Neural crest cell (in vitro differentiated cells): ENCODE measurements at regions not wholly inside any gene's neighbourhood (a gene's known extent, or its start where the extent isn't known, plus 50 kb on each side); places are given as distances from the start of the nearest gene placed in this dataset.
"Not testable (repeated sequence)": the region's sequence is repeated elsewhere in the genome, so short reads cannot be mapped to it uniquely, and the experiment has no call there.

Experiments used
- DNase-seq: peaks from one replicate; pipeline ENCODE4 v3.0.0; 2021; ENCODE audit warnings: low read depth, mixed read lengths, low spot score
- H3K27ac Mint-ChIP-seq: one replicate; pipeline ENCODE4 v1.8.0; 2021; ENCODE audit warnings: mild to moderate bottlenecking, mixed read lengths; ENCODE audit not compliant: unreplicated experiment
- H3K27me3 Mint-ChIP-seq: 2 replicates; pipeline ENCODE4 v1.8.0; 2021; ENCODE audit warnings: low read depth, mild to moderate bottlenecking, mixed read lengths
- H3K36me3 Mint-ChIP-seq: 2 replicates; pipeline ENCODE4 v1.8.0; 2021; ENCODE audit warnings: low read depth, mild to moderate bottlenecking, mixed read lengths
- H3K4me1 Mint-ChIP-seq: 2 replicates; pipeline ENCODE4 v1.8.0; 2021; ENCODE audit warnings: mixed read lengths
- H3K4me3 Mint-ChIP-seq: one replicate; pipeline ENCODE4 v1.8.0; 2021; ENCODE audit warnings: mild to moderate bottlenecking, mixed read lengths
- H3K9me3 Mint-ChIP-seq: 2 replicates; pipeline ENCODE4 v1.8.0; 2021; ENCODE audit warnings: mixed read lengths
- TF ChIP-seq, protein P1 (sequence below): fragments of 200-600 bp; sonication (generic); conservative IDR thresholded peaks from 2 replicates; pipeline ENCODE4 v1.5.0; 2021; ENCODE audit warnings: antibody characterized with exemption, mild to moderate bottlenecking

DNA sequence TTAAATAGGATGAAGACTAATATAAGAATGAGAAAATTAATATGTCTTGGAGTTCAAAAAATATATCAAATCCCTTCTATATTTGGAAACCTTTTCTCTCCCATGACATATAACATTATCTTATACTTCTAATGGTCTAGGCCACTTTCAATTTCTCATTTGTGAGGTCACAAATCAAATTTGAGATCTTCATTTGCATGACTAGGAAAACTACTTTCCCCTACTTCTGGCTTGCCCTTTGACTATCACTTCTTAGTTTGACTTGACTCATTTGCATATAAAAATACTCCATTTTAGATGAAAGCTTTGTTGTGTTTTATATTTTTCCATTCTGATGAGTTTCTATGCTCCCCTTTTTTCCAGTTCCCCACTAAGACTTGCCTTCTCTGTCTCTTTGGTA, 598.6 kb upstream of the TBL1XR1 start:
- Mint-ChIP-seq H3K27me3 (no peaks in the 10 kb centered on the region), H3K9me3 (no peaks in the 10 kb centered on the region), H3K4me3 (no peak overlapping the region), H3K36me3 (no peaks in the 10 kb centered on the region), H3K4me1 (peaks cover 20% of the 10 kb centered on the region), H3K27ac (no peak overlapping the region)
- DNase-seq = no peak
- TF ChIP-seq, protein P1, sequence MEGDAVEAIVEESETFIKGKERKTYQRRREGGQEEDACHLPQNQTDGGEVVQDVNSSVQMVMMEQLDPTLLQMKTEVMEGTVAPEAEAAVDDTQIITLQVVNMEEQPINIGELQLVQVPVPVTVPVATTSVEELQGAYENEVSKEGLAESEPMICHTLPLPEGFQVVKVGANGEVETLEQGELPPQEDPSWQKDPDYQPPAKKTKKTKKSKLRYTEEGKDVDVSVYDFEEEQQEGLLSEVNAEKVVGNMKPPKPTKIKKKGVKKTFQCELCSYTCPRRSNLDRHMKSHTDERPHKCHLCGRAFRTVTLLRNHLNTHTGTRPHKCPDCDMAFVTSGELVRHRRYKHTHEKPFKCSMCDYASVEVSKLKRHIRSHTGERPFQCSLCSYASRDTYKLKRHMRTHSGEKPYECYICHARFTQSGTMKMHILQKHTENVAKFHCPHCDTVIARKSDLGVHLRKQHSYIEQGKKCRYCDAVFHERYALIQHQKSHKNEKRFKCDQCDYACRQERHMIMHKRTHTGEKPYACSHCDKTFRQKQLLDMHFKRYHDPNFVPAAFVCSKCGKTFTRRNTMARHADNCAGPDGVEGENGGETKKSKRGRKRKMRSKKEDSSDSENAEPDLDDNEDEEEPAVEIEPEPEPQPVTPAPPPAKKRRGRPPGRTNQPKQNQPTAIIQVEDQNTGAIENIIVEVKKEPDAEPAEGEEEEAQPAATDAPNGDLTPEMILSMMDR = no peak

DNA sequence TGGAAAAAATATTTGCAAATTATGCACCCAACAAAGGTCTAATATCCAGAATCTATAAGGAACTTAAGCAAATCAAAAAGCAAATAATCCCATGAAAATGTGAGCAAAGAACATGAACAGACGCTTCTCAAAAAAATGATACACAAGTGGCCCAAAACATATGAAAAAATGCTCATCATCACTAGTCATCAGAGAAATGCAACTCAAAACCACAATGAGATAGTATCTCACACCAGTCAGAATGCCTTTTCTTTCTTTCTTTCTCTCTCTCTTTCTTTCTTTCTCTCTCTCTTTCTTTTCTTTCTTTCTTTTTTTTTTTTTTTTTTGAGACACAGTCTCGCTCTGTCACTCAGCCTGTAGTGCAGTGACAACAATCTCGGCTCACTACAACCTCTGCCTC, 602.9 kb upstream of the TBL1XR1 start:
- H3K27ac Mint-ChIP-seq, H3K27me3 Mint-ChIP-seq, H3K9me3 Mint-ChIP-seq, H3K4me3 Mint-ChIP-seq, DNase-seq, H3K36me3 Mint-ChIP-seq: not testable (repeated sequence)
- H3K4me1 Mint-ChIP-seq = peaks cover 23% of the 10 kb centered on the region

DNA sequence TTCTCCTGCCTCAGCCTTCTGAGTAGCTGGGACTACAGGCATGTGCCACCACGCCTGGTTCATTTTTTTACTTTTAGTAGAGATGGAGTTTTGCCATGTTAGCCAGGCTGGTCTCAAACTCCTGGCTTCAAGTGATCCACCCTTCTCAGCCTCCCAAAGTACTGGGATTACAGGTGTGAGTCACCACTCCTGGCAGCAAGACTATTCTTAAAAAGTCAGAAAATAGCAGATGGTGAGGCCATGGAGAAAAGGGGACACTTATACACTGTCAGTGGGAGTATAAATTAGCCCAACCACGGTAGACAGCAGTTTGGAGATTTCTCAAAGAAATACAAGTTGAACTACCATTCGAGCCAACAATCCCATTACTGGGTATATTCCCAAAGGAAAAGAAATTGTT, 603.3 kb upstream of the TBL1XR1 start:
- DNase-seq = no peak
- Mint-ChIP-seq H3K9me3 (no peaks in the 10 kb centered on the region), H3K36me3 (no peaks in the 10 kb centered on the region), H3K27ac (no peak overlapping the region), H3K27me3 (no peaks in the 10 kb centered on the region), H3K4me1 (peaks cover 23% of the 10 kb centered on the region), H3K4me3 (no peak overlapping the region)
- TF ChIP-seq, protein P1 = no peak

DNA sequence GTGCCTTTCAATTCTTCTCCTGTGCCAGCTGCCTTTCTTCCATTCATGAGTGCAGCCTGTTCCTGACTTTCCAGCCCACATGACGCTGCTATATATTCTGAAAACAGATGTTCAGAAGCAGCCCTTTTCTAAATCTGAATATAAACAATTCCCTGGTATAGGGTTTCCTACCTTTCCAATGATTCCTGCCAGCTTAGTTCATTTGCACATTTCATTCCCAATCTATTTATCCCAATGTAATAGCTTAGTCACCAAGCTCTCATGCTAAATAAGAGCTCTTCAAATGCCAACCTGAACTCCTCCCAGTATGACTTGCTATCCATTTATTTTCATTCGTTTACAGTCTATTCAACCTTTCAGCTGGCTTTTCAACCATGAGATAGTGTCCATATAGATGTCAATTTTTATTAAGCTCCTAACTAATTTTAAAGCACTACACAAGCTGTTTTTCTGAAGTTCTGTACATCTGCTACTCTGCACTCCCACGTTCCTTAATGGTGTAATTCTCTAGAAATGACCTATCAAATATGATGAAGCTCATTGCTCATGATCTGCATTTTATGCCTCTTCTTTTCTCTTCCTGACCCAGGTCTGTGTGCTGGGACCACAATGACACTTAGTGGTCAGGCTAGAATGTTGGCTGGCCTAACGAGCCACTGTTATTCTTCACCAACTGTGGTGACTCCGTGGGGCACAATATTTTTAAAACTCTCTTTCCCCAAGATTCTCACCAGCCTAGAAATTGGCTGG, 605.0 kb upstream of the TBL1XR1 start:
- Mint-ChIP-seq H3K27me3 (no peaks in the 10 kb centered on the region), H3K9me3 (no peaks in the 10 kb centered on the region), H3K27ac (no peak overlapping the region), H3K4me3 (no peak overlapping the region), H3K4me1 (peaks cover 11% of the 10 kb centered on the region), H3K36me3 (no peaks in the 10 kb centered on the region)
- DNase-seq = no peak
- TF ChIP-seq, protein P1 = no peak

DNA sequence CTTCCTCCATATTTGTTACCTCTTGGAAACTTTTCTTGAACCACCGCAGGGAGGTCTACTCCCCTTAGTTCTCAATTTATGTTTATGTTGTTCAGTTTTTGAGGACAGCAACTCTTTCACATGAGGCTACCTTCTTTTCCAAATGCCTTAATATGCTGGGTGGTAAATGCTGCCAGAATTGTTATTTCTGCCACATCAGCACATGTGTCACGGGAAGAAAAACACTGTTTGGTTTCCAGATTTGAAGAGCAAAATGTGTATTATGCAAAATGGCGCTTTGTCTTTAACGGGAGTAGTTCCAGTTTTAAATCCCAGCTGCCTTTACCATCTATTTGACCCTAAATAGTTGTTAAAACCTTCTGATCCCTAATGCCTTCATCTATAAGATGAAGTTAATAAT, 606.2 kb upstream of the TBL1XR1 start:
- Mint-ChIP-seq H3K4me3 (no peak overlapping the region), H3K27me3 (no peaks in the 10 kb centered on the region), H3K4me1 (peaks cover 3% of the 10 kb centered on the region), H3K36me3 (no peaks in the 10 kb centered on the region), H3K27ac (no peak overlapping the region), H3K9me3 (peaks cover 3% of the 10 kb centered on the region)
- DNase-seq = no peak
- TF ChIP-seq, protein P1 = no peak

DNA sequence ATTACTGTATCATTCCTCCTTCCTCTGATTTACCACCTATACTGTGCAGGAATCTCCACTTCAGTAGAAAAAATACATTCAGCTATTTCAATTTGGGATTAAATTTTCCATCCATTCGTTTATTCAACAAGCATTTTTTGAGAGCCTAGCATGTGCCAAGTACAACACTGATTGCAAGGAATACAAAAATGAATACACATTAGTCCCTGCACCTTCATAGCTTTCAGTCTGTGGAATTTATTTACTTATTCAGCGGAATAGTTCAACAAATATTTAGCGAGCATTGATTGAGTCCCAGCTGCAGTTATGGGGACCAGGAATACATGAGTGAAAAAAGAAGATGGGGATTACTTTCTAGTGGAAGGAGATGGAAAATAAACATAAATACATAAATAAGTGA, 606.8 kb upstream of the TBL1XR1 start:
- Mint-ChIP-seq H3K9me3 (peaks cover 3% of the 10 kb centered on the region), H3K36me3 (no peaks in the 10 kb centered on the region), H3K4me1 (peaks cover 3% of the 10 kb centered on the region), H3K4me3 (no peak overlapping the region), H3K27me3 (no peaks in the 10 kb centered on the region), H3K27ac (no peak overlapping the region)
- TF ChIP-seq, protein P1 = no peak
- no peak for DNase-seq
